Left lung (tissue), 4 donors: ENCODE measurements at regions not wholly inside any gene's neighbourhood (a gene's known extent, or its start where the extent isn't known, plus 50 kb on each side); places are given as distances from the start of the nearest gene placed in this dataset.

Experiments used
- ATAC-seq: fragments of 200-7000 bp; cut with Tn5 transposase; one replicate; pipeline ENCODE4 v1.9.1; 2020; ENCODE audit warnings: moderate library complexity
- DNase-seq, 4 donors: peaks; one replicate each; pipeline ENCODE4 v3.0.0-alpha.2; 2013 to 2020
- H3K27ac ChIP-seq, 2 donors: fragments of 200-600 bp; sonication (generic) in 1 of 2; one replicate each; pipeline versions ENCODE4 v1.5.0 to v1.8.0; 2020 to 2021
- H3K27me3 ChIP-seq, 2 donors: fragments of 200-600 bp; sonication (generic) in 1 of 2; one replicate each; pipeline versions ENCODE4 v1.5.0 to v1.8.0; 2020 to 2021
- H3K36me3 ChIP-seq, 2 donors: fragments of 200-600 bp; sonication (generic) in 1 of 2; one replicate each; pipeline versions ENCODE4 v1.5.0 to v1.8.0; 2020 to 2021
- H3K4me1 ChIP-seq, 2 donors: fragments of 200-600 bp; one replicate each; pipeline ENCODE4 v1.8.0; 2021
- H3K4me3 ChIP-seq, 2 donors: fragments of 200-600 bp; sonication (generic) in 1 of 2; one replicate each; pipeline versions ENCODE4 v1.5.0 to v1.8.0; 2020 to 2021; ENCODE audit warnings: mild to moderate bottlenecking in 1 of 2
- H3K9me3 ChIP-seq, 2 donors: fragments of 200-600 bp; sonication (generic) in 1 of 2; one replicate each; pipeline versions ENCODE4 v1.5.0 to v1.8.0; 2020 to 2021
- CTCF ChIP-seq, 2 donors: fragments of 200-600 bp; sonication (generic) in 1 of 2; IDR thresholded peaks; one replicate each; pipeline versions ENCODE4 v1.5.0 to v1.8.0; 2021; ENCODE audit warnings: antibody characterized with exemption in 2 of 2
- intact Hi-C, 2 donors: fragments of 100-400 bp; cut with DNase I; formaldehyde crosslinking; loops; one replicate each; pipeline versions ENCODE4 v1.11.2 to v1.14.2; 2022
- donor health status: DM: no; HTN: yes; CAD: no.
- donor health status: DM: no; HTN: no; CAD: no.

GRCh38 chr5:167709625-167710024, 581.8 kb upstream of the WWC1 start:
- H3K9me3 ChIP-seq, result no peaks in the 10 kb centered on the region
- no peak overlapping the region for H3K4me3 ChIP-seq
- intact Hi-C loops, result no loop called here
- TF ChIP-seq CTCF (IDR thresholded peaks at IDR 0.05), result no peak
- ATAC-seq (no peak), DNase-seq (no peak)
- no peaks in the 10 kb centered on the region for H3K4me1 ChIP-seq
- H3K36me3 ChIP-seq, result no peaks in the 10 kb centered on the region
- no peaks in the 10 kb centered on the region for H3K27me3 ChIP-seq
- H3K27ac ChIP-seq, result no peak overlapping the region

- H3K4me3 ChIP-seq, result no peak overlapping the region
- intact Hi-C loops, result no loop called here
- ATAC-seq, result no peak
- no peaks in the 10 kb centered on the region for H3K9me3 ChIP-seq
- TF ChIP-seq CTCF (IDR thresholded peaks at IDR 0.05), result no peak
- no peaks in the 10 kb centered on the region for H3K4me1 ChIP-seq
- no peaks in the 10 kb centered on the region for H3K27me3 ChIP-seq
- no peak overlapping the region for H3K27ac ChIP-seq
- H3K36me3 ChIP-seq, result no peaks in the 10 kb centered on the region
- no peak for DNase-seq
These were observed 580.9 kb upstream of the WWC1 start for GRCh38 chr5:167710444-167711073.

- Histone ChIP-seq H3K9me3 (no peaks in the 10 kb centered on the region), H3K36me3 (no peaks in the 10 kb centered on the region), H3K27ac (no peak overlapping the region), H3K27me3 (no peaks in the 10 kb centered on the region), H3K4me3 (no peak overlapping the region), H3K4me1 (no peaks in the 10 kb centered on the region)
- intact Hi-C loops, result no loop called here
- DNase-seq (no peak), ATAC-seq (no peak)
- no peak for TF ChIP-seq CTCF (IDR thresholded peaks at IDR 0.05)
These were observed 578.4 kb upstream of the WWC1 start for GRCh38 chr5:167712986-167713585.

- Histone ChIP-seq H3K27ac (no peak overlapping the region), H3K4me1 (no peaks in the 10 kb centered on the region), H3K4me3 (no peak overlapping the region), H3K27me3 (no peaks in the 10 kb centered on the region), H3K36me3 (no peaks in the 10 kb centered on the region), H3K9me3 (no peaks in the 10 kb centered on the region)
- intact Hi-C loops, result no loop called here
- ATAC-seq, result no peak
- TF ChIP-seq CTCF (IDR thresholded peaks at IDR 0.05), result no peak
- DNase-seq, result no peak
These were observed 577.5 kb upstream of the WWC1 start for GRCh38 chr5:167713896-167714295.

GRCh38 chr5:167716126-167716775, 575.2 kb upstream of the WWC1 start:
- ATAC-seq (no peak), DNase-seq (no peak)
- Histone ChIP-seq H3K4me1 (no peaks in the 10 kb centered on the region), H3K9me3 (no peaks in the 10 kb centered on the region), H3K27me3 (no peaks in the 10 kb centered on the region), H3K27ac (no peak overlapping the region), H3K36me3 (no peaks in the 10 kb centered on the region), H3K4me3 (no peak overlapping the region)
- no peak for TF ChIP-seq CTCF (IDR thresholded peaks at IDR 0.05)
- intact Hi-C loops, result no loop called here
